ENCODE measurements at regions not wholly inside any gene's neighbourhood (a gene's known extent, or its start where the extent isn't known, plus 50 kb on each side); places are given as distances from the start of the nearest gene placed in this dataset.

DNA sequence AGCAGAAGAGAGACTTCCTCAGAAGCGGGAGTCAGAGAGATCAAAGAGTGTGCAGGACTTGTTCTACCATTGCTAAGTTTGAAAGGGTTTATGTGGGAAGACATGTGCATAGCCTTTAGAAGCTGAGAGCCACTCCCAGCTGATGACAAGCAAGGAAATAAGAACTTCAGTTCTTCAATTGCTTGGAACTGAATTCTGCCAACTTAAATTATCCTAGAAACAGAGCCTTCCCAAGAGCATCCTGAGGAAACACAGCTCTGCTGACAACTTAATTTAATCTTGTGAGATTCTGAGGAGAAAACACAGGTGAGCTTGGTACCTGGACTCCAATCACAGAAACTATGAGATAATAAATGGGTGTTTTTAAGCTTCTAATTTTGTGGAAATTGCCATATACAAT, 150.6 kb upstream of the OGFRL1 start:
- Histone ChIP-seq H3K27me3 (no peaks in the 10 kb centered on the region), H3K4me3 (no peak overlapping the region), H3K9me3 (no peaks in the 10 kb centered on the region), H3K36me3 (no peaks in the 10 kb centered on the region), H3K27ac (no peak overlapping the region), H3K4me1 (no peaks in the 10 kb centered on the region)
- no peak for ATAC-seq
- in situ Hi-C loops (cut with MboI; ENCODE audit: low sequenced_read_pairs in 4 of 4) (no loop called here), intact Hi-C loops (cut with DNase I; ENCODE audit: low total_unique reads) (no loop called here)
- TF ChIP-seq, protein P1, sequence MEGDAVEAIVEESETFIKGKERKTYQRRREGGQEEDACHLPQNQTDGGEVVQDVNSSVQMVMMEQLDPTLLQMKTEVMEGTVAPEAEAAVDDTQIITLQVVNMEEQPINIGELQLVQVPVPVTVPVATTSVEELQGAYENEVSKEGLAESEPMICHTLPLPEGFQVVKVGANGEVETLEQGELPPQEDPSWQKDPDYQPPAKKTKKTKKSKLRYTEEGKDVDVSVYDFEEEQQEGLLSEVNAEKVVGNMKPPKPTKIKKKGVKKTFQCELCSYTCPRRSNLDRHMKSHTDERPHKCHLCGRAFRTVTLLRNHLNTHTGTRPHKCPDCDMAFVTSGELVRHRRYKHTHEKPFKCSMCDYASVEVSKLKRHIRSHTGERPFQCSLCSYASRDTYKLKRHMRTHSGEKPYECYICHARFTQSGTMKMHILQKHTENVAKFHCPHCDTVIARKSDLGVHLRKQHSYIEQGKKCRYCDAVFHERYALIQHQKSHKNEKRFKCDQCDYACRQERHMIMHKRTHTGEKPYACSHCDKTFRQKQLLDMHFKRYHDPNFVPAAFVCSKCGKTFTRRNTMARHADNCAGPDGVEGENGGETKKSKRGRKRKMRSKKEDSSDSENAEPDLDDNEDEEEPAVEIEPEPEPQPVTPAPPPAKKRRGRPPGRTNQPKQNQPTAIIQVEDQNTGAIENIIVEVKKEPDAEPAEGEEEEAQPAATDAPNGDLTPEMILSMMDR (IDR thresholded peaks at IDR 0.05 in 4 of 5, conservative IDR thresholded peaks at IDR 0.05 in 1 of 5): no peak
- no peak for TF ChIP-seq POLR2A (IDR thresholded peaks at IDR 0.05)
- DNase-seq: no peak

DNA sequence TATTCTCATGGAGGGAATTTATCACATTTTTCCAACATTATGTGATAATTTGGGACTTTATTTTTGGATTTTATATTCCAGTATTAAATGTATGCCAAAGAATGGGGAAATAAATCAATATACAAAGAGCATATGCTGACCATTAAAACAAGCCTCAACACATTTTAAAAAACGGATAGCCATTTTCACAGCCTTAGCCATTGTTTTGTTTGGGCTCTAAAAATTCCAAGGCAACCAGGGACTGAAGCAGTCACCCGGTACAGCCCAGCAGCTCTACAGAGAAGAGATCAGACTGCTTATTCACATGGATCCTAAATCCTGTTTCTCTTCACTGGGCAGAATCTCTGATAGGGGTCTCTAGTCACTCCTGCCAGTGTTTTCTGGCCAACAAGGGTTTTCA, 150.2 kb upstream of the OGFRL1 start:
- Histone ChIP-seq H3K27me3 (no peaks in the 10 kb centered on the region), H3K36me3 (no peaks in the 10 kb centered on the region), H3K4me3 (no peak overlapping the region), H3K9me3 (no peaks in the 10 kb centered on the region), H3K27ac (no peak overlapping the region), H3K4me1 (no peaks in the 10 kb centered on the region)
- intact Hi-C loops (cut with DNase I; ENCODE audit: low total_unique reads): no loop called here
- DNase-seq (no peak), ATAC-seq (no peak)
- in situ Hi-C loops (cut with MboI; ENCODE audit: low sequenced_read_pairs in 4 of 4): no loop called here
- TF ChIP-seq POLR2A (IDR thresholded peaks at IDR 0.05): no peak
- TF ChIP-seq, protein P1 (IDR thresholded peaks at IDR 0.05 in 4 of 5, conservative IDR thresholded peaks at IDR 0.05 in 1 of 5): no peak

DNA sequence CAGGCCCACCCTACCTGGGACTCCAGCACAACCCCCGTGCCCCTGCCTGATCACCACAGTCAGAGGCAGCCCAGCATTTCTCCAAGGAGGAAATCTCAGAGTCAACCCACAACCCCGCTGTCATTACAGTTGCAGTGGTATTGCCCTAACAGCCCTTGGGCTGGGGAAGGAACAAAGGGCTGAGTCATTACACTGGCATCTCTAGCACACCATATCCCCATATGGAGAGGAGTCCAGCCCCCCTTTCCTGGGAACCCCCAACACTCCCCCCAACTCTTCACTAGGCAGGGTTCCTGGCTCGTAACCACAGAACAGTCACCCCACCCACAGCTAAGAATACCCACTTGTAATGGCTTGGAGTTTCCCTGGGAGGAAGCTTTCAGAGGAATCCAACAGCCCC, 149.4 kb upstream of the OGFRL1 start:
- TF ChIP-seq POLR2A (IDR thresholded peaks at IDR 0.05): no peak
- TF ChIP-seq, protein P1 (IDR thresholded peaks at IDR 0.05 in 4 of 5, conservative IDR thresholded peaks at IDR 0.05 in 1 of 5): no peak
- Histone ChIP-seq H3K4me3 (no peak overlapping the region), H3K27me3 (no peaks in the 10 kb centered on the region), H3K4me1 (no peaks in the 10 kb centered on the region), H3K9me3 (no peaks in the 10 kb centered on the region), H3K36me3 (no peaks in the 10 kb centered on the region), H3K27ac (no peak overlapping the region)
- no peak for ATAC-seq
- intact Hi-C loops (cut with DNase I; ENCODE audit: low total_unique reads) (no loop called here), in situ Hi-C loops (cut with MboI; ENCODE audit: low sequenced_read_pairs in 4 of 4) (no loop called here)
- no peak for DNase-seq

DNA sequence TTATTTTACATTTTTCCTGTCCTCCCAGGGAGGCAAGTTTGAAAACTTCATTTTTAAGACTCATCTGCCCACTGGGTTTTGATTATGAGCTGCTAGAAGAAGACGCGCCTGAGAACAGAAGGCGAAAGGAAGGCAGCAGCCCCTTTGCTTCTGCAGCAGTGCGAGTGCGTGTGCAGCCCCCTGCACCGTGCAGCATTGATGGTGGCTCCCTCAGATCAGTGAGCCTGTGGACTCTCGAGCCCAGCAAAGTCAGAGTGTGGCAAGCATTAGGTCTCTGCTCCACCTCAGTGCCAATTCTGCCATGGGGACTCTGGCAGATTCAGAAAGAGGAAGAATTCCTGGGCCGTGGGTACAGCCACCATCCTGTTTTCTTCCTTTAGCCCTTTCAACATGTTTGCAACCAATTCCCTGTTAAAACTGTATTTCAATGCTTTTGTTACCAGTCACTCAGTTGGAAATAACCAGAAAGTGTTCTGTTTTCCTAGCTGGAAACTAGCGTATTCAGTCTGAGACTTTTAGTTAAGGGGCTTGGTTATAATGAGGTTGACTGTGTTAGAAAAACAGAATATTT, 134.8 kb upstream of the OGFRL1 start:
- Histone ChIP-seq H3K4me1 (no peaks in the 10 kb centered on the region), H3K4me3 (no peak overlapping the region), H3K36me3 (no peaks in the 10 kb centered on the region), H3K27ac (no peak overlapping the region), H3K9me3 (no peaks in the 10 kb centered on the region), H3K27me3 (no peaks in the 10 kb centered on the region)
- in situ Hi-C loops (cut with MboI; ENCODE audit: low sequenced_read_pairs in 4 of 4): no loop called here
- DNase-seq: no peak
- TF ChIP-seq, protein P1 (IDR thresholded peaks at IDR 0.05 in 4 of 5, conservative IDR thresholded peaks at IDR 0.05 in 1 of 5): no peak
- TF ChIP-seq POLR2A (IDR thresholded peaks at IDR 0.05): no peak
- intact Hi-C loops (cut with DNase I; ENCODE audit: low total_unique reads): no loop called here
- no peak for ATAC-seq

DNA sequence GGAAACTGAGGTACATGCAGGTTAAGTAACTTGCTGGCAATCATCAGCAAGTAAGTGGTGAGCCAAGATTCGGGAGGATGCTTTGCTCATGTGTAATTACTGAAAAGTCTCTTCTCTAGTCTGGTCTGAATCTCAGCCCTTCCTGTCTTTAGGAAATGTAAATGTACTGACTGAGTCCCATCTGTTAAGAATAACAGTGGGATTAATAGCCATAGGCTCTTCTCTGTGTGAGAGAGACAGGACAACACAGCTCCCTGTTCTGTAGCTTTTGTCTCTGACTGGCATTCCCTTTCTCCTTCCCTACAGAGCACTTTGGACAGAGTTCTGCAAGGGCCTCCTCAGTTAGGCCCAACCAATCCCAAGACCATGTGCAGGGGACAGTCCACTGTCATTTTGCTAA, 131.3 kb upstream of the OGFRL1 start:
- intact Hi-C loops (cut with DNase I; ENCODE audit: low total_unique reads): no loop called here
- no peak for ATAC-seq

More for the DNA sequence above, 131.3 kb upstream of the OGFRL1 start:
- in situ Hi-C loops (cut with MboI; ENCODE audit: low sequenced_read_pairs in 4 of 4): no loop called here
- TF ChIP-seq POLR2A (IDR thresholded peaks at IDR 0.05): no peak
- TF ChIP-seq, protein P1 (IDR thresholded peaks at IDR 0.05 in 4 of 5, conservative IDR thresholded peaks at IDR 0.05 in 1 of 5): no peak
- Histone ChIP-seq H3K27me3 (no peaks in the 10 kb centered on the region), H3K27ac (no peak overlapping the region), H3K36me3 (no peaks in the 10 kb centered on the region), H3K9me3 (no peaks in the 10 kb centered on the region), H3K4me3 (no peak overlapping the region), H3K4me1 (no peaks in the 10 kb centered on the region)
- no peak for DNase-seq
